Loucy (cell line): ENCODE measurements at regions not wholly inside any gene's neighbourhood (a gene's known extent, or its start where the extent isn't known, plus 50 kb on each side); places are given as distances from the start of the nearest gene placed in this dataset.

Source experiments
- CTCF ChIP-seq: fragments of 200-600 bp; sonication (generic); conservative IDR thresholded peaks from 2 replicates; pipeline ENCODE4 v1.5.1; 2014; ENCODE audit warnings: mild to moderate bottlenecking, antibody characterized with exemption, low read length
- EZH2phosphoT487 ChIP-seq: fragments of 200-600 bp; IDR thresholded peaks from 2 replicates; pipeline ENCODE4 v1.6.1; 2018; ENCODE audit warnings: antibody characterized with exemption, mild to moderate bottlenecking, moderate library complexity, borderline replicate concordance

DNA sequence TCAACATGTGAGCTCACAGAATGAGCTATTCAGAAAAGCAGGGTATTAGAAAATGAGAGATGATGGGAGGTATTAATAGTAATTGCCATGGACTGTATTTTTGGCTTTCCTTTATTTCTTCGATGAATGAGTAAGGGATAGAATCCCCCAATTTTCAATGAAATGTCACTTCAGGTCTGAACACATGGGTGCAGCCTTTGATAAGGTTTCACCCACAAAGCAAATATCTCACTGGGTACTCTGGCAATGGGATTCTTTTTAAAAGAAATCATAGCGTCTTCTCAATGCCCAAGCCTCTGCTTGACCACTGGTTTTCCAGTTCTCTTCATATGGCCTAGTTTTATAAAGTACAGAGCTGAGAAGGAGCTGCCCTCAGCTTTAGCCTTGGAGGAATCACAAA lies 610.5 kb upstream of the FANCL start:
- no peak for TF ChIP-seq CTCF
- no peak for TF ChIP-seq EZH2phosphoT487
